ENCODE measurements at regions not wholly inside any gene's neighbourhood (a gene's known extent, or its start where the extent isn't known, plus 50 kb on each side); places are given as distances from the start of the nearest gene placed in this dataset.

GRCh38 chr22:47965066-47965465, 1202.6 kb downstream of the TBC1D22A start:
- H3K27ac ChIP-seq (ENCODE audit: extremely low read depth, low read depth, low read length), result no peak overlapping the region
- TF ChIP-seq ZNF266 (tag by site-specific recombination; IDR thresholded peaks at IDR 0.05; ENCODE audit: low read depth) (no peak), ZBTB10 (tag by site-specific recombination; IDR thresholded peaks at IDR 0.05) (no peak), RBAK (tag by site-specific recombination; IDR thresholded peaks at IDR 0.05) (no peak), OVOL3 (tag by site-specific recombination; IDR thresholded peaks at IDR 0.05) (no peak), ZNF114 (tag by site-specific recombination; IDR thresholded peaks at IDR 0.05) (no peak), ZNF292 (tag by site-specific recombination; IDR thresholded peaks at IDR 0.05; ENCODE audit: borderline replicate concordance, low read depth) (no peak), ZNF37A (tag by site-specific recombination; IDR thresholded peaks at IDR 0.05) (no peak), HOXD13 (CRISPR knock-in tag; IDR thresholded peaks at IDR 0.05; ENCODE audit: borderline replicate concordance) (no peak), ZNF394 (tag by site-specific recombination; IDR thresholded peaks at IDR 0.05; ENCODE audit: borderline replicate concordance) (no peak), ZNF830 (tag by site-specific recombination; IDR thresholded peaks at IDR 0.05; ENCODE audit: low read depth) (no peak), ZNF324 (tag by site-specific recombination; IDR thresholded peaks at IDR 0.05) (no peak), ZIC2 (tag by site-specific recombination; IDR thresholded peaks at IDR 0.05) (no peak), ZNF621 (tag by site-specific recombination; IDR thresholded peaks at IDR 0.05) (no peak), ZNF350 (tag by site-specific recombination; IDR thresholded peaks at IDR 0.05) (no peak), ZNF202 (tag by site-specific recombination; IDR thresholded peaks at IDR 0.05; ENCODE audit: borderline replicate concordance) (no peak), ZNF184 (tag by site-specific recombination; IDR thresholded peaks at IDR 0.05) (no peak)
- TF ChIP-seq, protein P1, sequence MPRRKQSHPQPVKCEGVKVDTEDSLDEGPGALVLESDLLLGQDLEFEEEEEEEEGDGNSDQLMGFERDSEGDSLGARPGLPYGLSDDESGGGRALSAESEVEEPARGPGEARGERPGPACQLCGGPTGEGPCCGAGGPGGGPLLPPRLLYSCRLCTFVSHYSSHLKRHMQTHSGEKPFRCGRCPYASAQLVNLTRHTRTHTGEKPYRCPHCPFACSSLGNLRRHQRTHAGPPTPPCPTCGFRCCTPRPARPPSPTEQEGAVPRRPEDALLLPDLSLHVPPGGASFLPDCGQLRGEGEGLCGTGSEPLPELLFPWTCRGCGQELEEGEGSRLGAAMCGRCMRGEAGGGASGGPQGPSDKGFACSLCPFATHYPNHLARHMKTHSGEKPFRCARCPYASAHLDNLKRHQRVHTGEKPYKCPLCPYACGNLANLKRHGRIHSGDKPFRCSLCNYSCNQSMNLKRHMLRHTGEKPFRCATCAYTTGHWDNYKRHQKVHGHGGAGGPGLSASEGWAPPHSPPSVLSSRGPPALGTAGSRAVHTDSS (tag by site-specific recombination; IDR thresholded peaks at IDR 0.05), result no peak
- POLR2A ChIA-PET, result no interaction called here
- H3K4me1 ChIP-seq (ENCODE audit: control insufficient read depth, insufficient read depth, low read length), result no peaks in the 10 kb centered on the region
- H3K36me3 ChIP-seq (ENCODE audit: control insufficient read depth in 2 of 2, insufficient read depth in 1 of 2, low read length in 2 of 2), result no peaks in the 10 kb centered on the region
- no peaks in the 10 kb centered on the region for H3K9me3 ChIP-seq (ENCODE audit: control insufficient read depth, insufficient read depth, low read depth, low read length)
- CTCF ChIA-PET, result interaction anchor here (0.7 kb wide), 1 partner anchor 253 kb away, joined by 3 read pairs; no protein-coding TSS in a partner anchor
- H3K4me3 ChIP-seq (ENCODE audit: low read depth, low read length), result no peak overlapping the region

DNA sequence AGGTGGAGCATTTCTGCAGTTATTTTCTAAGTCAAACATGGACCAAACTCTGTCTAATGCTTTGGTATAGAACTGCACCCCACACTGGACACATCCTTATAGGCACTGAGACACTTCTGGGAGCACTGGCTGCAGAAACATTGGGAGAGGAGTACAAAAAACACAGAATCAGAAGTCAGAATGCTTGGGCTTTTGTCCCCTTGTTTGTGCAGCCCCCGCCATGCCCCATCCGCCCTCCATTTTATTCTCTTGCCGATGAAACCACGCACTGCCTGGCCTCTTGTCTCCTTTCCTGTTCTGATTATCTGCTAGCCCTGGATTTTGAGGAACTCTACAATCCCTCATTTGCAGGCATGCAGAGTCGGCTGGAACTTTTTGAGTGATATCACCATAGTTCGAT, 1201.2 kb downstream of the TBC1D22A start:
- H3K36me3 ChIP-seq (ENCODE audit: control insufficient read depth in 2 of 2, insufficient read depth in 1 of 2, low read length in 2 of 2), result no peaks in the 10 kb centered on the region
- H3K9me3 ChIP-seq (ENCODE audit: control insufficient read depth, insufficient read depth, low read depth, low read length), result no peaks in the 10 kb centered on the region
- H3K4me3 ChIP-seq (ENCODE audit: low read depth, low read length), result no peak overlapping the region
- no peak for TF ChIP-seq ZNF133 (tag by site-specific recombination; IDR thresholded peaks at IDR 0.05)
- no peak for TF ChIP-seq MYNN (tag by site-specific recombination; IDR thresholded peaks at IDR 0.05; ENCODE audit: borderline replicate concordance)
- no peak for TF ChIP-seq IKZF3 (tag by site-specific recombination; IDR thresholded peaks at IDR 0.05)
- no peak for TF ChIP-seq ZNF239 (tag by site-specific recombination; IDR thresholded peaks at IDR 0.05)
- no peak for TF ChIP-seq ZNF585B (tag by site-specific recombination; IDR thresholded peaks at IDR 0.05)
- TF ChIP-seq ZFP37 (tag by site-specific recombination; IDR thresholded peaks at IDR 0.05), result no peak
- TF ChIP-seq ZNF416 (tag by site-specific recombination; IDR thresholded peaks at IDR 0.05), result no peak
- no peak for TF ChIP-seq ZBTB21 (tag by site-specific recombination; IDR thresholded peaks at IDR 0.05)
- TF ChIP-seq ZNF580 (tag by site-specific recombination; IDR thresholded peaks at IDR 0.05), result no peak
- TF ChIP-seq ZNF530 (tag by site-specific recombination; IDR thresholded peaks at IDR 0.05; ENCODE audit: low read depth), result no peak
- TF ChIP-seq, protein P2, sequence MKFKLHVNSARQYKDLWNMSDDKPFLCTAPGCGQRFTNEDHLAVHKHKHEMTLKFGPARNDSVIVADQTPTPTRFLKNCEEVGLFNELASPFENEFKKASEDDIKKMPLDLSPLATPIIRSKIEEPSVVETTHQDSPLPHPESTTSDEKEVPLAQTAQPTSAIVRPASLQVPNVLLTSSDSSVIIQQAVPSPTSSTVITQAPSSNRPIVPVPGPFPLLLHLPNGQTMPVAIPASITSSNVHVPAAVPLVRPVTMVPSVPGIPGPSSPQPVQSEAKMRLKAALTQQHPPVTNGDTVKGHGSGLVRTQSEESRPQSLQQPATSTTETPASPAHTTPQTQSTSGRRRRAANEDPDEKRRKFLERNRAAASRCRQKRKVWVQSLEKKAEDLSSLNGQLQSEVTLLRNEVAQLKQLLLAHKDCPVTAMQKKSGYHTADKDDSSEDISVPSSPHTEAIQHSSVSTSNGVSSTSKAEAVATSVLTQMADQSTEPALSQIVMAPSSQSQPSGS (tag by site-specific recombination; IDR thresholded peaks at IDR 0.05; ENCODE audit: low read depth), result no peak
- TF ChIP-seq ZBTB7A (tag by site-specific recombination; IDR thresholded peaks at IDR 0.05; ENCODE audit: low read depth), result no peak
- no peak overlapping the region for H3K27ac ChIP-seq (ENCODE audit: extremely low read depth, low read depth, low read length)
- ChIA-PET POLR2A (no interaction called here), CTCF (no interaction called here)
- no peaks in the 10 kb centered on the region for H3K4me1 ChIP-seq (ENCODE audit: control insufficient read depth, insufficient read depth, low read length)
